ENCODE measurements at regions not wholly inside any gene's neighbourhood (a gene's known extent, or its start where the extent isn't known, plus 50 kb on each side); places are given as distances from the start of the nearest gene placed in this dataset.

- no peak for TF ChIP-seq WHSC1 (IDR thresholded peaks at IDR 0.05; ENCODE audit: low read length)
- TF ChIP-seq ELF2 (CRISPR knock-in tag; IDR thresholded peaks at IDR 0.05), result no peak
- TF ChIP-seq MTF1 (CRISPR knock-in tag; IDR thresholded peaks at IDR 0.05; ENCODE audit: borderline replicate concordance), result no peak
- no peak for TF ChIP-seq NCOA6 (IDR thresholded peaks at IDR 0.05)
- peak; percentile 68 to 72 for TF ChIP-seq RAD21 (CRISPR knock-in tag; conservative IDR thresholded peaks at IDR 0.05 in 1 of 2, IDR thresholded peaks at IDR 0.05 in 1 of 2)
- 0 out of 2 replicates have a peak, but pooled peaks have one; percentile 40 for TF ChIP-seq DEAF1 (CRISPR knock-in tag; IDR thresholded peaks at IDR 0.05)
- no peak for TF ChIP-seq CTCFL (IDR thresholded peaks at IDR 0.05; ENCODE audit: borderline replicate concordance, insufficient read depth, low read depth, low read length, poor library complexity, severe bottlenecking)
- no peak for TF ChIP-seq ZNF41 (CRISPR knock-in tag; conservative IDR thresholded peaks at IDR 0.05)
- TF ChIP-seq CBFA2T2 (conservative IDR thresholded peaks at IDR 0.05), result no peak
- TF ChIP-seq SMC3 (conservative IDR thresholded peaks at IDR 0.05; ENCODE audit: insufficient read depth, low read depth, low read length), result peak; percentile 44; the same call in 1 of the 2 replicates
- no peak for TF ChIP-seq SIN3B (IDR thresholded peaks at IDR 0.05; ENCODE audit: low read depth)
- no peak for TF ChIP-seq ZNF184 (CRISPR knock-in tag; IDR thresholded peaks at IDR 0.05)
- TF ChIP-seq SNRNP70 (optimal IDR thresholded peaks at IDR 0.05; ENCODE audit: low read depth, low read length), result no peak
- TF ChIP-seq ETS1 (conservative IDR thresholded peaks at IDR 0.05; ENCODE audit: control insufficient read depth, low read depth, low read length), result no peak
These were observed 91.3 kb upstream of the WDR44 start (continued) for GRCh38 chrX:118254611-118255010.
